Spleen (tissue), 11 donors: ENCODE measurements at regions not wholly inside any gene's neighbourhood (a gene's known extent, or its start where the extent isn't known, plus 50 kb on each side); places are given as distances from the start of the nearest gene placed in this dataset.

Experiments
- DNase-seq: peaks from one replicate; pipeline ENCODE4 v3.0.0-alpha.2; 2020
- H3K27ac ChIP-seq, 8 donors: fragments of 200-600 bp; sonication (generic) in 7 of 8; 1 replicate in 4 of 8; 2 replicates in 4 of 8; pipeline versions ENCODE4 v1.5.0 to v1.8.0; 2016 to 2021; ENCODE audit warnings: inconsistent platforms in 4 of 8, mild to moderate bottlenecking in 4 of 8, moderate library complexity in 1 of 8
- H3K27me3 ChIP-seq, 7 donors: fragments of 200-600 bp; sonication (generic) in 6 of 7; replicated peaks in 1 of 7; 1 replicate in 4 of 7; 2 replicates in 3 of 7; pipeline versions ENCODE4 v1.5.0 to v1.8.0; 2016 to 2021; ENCODE audit warnings: inconsistent platforms in 3 of 7, mild to moderate bottlenecking in 1 of 7
- H3K36me3 ChIP-seq, 6 donors: fragments of 200-600 bp; sonication (generic) in 5 of 6; 1 replicate in 4 of 6; 2 replicates in 2 of 6; pipeline versions ENCODE4 v1.5.0 to v1.8.0; 2016 to 2021; ENCODE audit warnings: inconsistent platforms in 2 of 6
- H3K4me1 ChIP-seq, 6 donors: fragments of 200-600 bp; sonication (generic) in 5 of 6; 1 replicate in 3 of 6; 2 replicates in 3 of 6; pipeline versions ENCODE4 v1.5.0 to v1.8.0; 2016 to 2021; ENCODE audit warnings: inconsistent platforms in 3 of 6
- H3K4me3 ChIP-seq, 8 donors: fragments of 200-600 bp; sonication (generic) in 7 of 8; 1 replicate in 4 of 8; 2 replicates in 4 of 8; pipeline versions ENCODE4 v1.5.0 to v1.8.0; 2016 to 2021; ENCODE audit warnings: inconsistent platforms in 4 of 8, mild to moderate bottlenecking in 4 of 8, moderate library complexity in 2 of 8
- H3K9me3 ChIP-seq, 8 donors: fragments of 200-600 bp; sonication (generic) in 7 of 8; 1 replicate in 4 of 8; 2 replicates in 4 of 8; pipeline versions ENCODE4 v1.5.0 to v1.8.0; 2016 to 2021; ENCODE audit warnings: inconsistent platforms in 4 of 8
- POLR2A ChIP-seq, 3 donors: fragments of 450-650 bp; IDR thresholded peaks; one replicate each; pipeline ENCODE4 v1.5.1; 2017; ENCODE audit warnings: antibody characterized with exemption in 3 of 3, mild to moderate bottlenecking in 1 of 3
- POLR2AphosphoS5 ChIP-seq, 3 donors: sonication (generic); formaldehyde crosslinking; IDR thresholded peaks; one replicate each; pipeline ENCODE4 v1.5.1; 2017; ENCODE audit warnings: antibody characterized with exemption in 3 of 3
- WGBS, 5 donors: extraction: QIAGEN DNeasy Blood & Tissue Kit in 3 of 5; methylation state at CpG; one replicate each; pipeline versions ENCODE4 v1.1.5 to v1.1.7; 2013 to 2018; 5-methylcytosine and 5-hydroxymethylcytosine counted together
- intact Hi-C: fragments of 100-400 bp; cut with DNase I; formaldehyde crosslinking; loops from one replicate; pipeline ENCODE4 v1.15.0; 2023; ENCODE audit warnings: low total_unique reads
- TF ChIP-seq, protein P1 (sequence below), 11 experiments: fragments of 200-600 bp in 7 of 11; fragments of 450-650 bp in 4 of 11; sonication (generic) in 4 of 11; IDR thresholded peaks in 8 of 11; conservative IDR thresholded peaks in 3 of 11; 1 replicate in 7 of 11; 2 replicates in 4 of 11; pipeline versions ENCODE4 v1.4.0 to v1.8.0; 2016 to 2021; ENCODE audit warnings: antibody characterized with exemption in 11 of 11, inconsistent platforms in 4 of 11, mild to moderate bottlenecking in 1 of 11
- donor health status: healthy with polysubstance abuse.
- donor health status: DM: no; HTN: no; CAD: no; lungs with moderate emphysema.
- donor health status: DM: no; HTN: no; CAD: no.
- donor health status: Bipolar disorder and iron deficiency.
- donor health status: healthy.
- donor health status: DM: no; HTN: no; CAD: no.
- donor health status: DM: yes; HTN: yes; CAD: no.

DNA sequence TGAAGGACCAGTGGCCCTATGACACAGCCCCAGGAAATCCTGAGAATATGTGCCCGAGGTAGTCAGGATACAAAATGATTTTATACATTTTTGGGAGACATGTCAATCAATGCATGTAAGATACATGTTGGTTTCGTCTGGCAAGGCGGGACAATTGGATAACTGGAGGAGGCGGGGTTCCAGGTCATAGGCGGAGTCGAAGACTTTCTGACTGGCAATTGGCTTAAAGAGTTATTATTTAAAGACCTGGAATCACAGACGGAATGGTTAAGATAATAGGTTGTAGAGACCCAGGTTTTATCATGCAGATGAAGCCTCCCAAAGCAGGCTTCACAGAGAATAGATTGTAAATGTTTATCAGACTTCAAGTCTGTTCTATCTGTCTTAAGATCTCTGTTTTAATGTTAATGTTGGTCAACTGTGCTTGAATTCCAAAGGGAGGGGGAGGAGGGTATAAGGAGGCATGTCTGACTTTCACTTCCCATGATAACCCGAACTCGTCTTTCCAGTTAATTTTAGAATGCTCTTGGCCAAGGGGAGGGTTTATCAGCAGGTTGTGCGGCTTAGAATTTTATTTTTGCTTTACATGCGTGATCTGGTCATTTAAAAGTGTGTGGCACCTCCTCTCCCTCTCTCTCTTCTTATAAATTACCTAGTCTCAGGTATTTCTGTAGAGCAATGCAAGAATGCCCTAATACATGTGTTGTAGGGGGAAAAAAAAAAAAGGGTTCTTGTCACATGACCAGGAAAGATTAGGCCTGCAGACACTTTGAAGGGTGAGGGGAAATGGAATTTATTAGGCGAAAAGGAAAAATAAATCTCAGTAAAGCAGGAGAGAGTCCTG is 230.7 kb downstream of the NFATC2 start:
- H3K27me3 ChIP-seq, result peaks cover 0 to 9% (median 0%) of the 10 kb centered on the region in 7 donors
- 64 to 73% (median 66%) methylated on average over 12 of the region's 12 CpGs for WGBS, 5 donors
- H3K27ac ChIP-seq, result no peak overlapping the region
- H3K36me3 ChIP-seq, result no peaks in the 10 kb centered on the region
- intact Hi-C loops, result no loop called here
- peaks cover 0 to 19% (median 7%) of the 10 kb centered on the region in 6 donors for H3K4me1 ChIP-seq
- no peak for TF ChIP-seq POLR2A (IDR thresholded peaks at IDR 0.05)
- no peak for TF ChIP-seq POLR2AphosphoS5 (IDR thresholded peaks at IDR 0.05)
- TF ChIP-seq, protein P1, sequence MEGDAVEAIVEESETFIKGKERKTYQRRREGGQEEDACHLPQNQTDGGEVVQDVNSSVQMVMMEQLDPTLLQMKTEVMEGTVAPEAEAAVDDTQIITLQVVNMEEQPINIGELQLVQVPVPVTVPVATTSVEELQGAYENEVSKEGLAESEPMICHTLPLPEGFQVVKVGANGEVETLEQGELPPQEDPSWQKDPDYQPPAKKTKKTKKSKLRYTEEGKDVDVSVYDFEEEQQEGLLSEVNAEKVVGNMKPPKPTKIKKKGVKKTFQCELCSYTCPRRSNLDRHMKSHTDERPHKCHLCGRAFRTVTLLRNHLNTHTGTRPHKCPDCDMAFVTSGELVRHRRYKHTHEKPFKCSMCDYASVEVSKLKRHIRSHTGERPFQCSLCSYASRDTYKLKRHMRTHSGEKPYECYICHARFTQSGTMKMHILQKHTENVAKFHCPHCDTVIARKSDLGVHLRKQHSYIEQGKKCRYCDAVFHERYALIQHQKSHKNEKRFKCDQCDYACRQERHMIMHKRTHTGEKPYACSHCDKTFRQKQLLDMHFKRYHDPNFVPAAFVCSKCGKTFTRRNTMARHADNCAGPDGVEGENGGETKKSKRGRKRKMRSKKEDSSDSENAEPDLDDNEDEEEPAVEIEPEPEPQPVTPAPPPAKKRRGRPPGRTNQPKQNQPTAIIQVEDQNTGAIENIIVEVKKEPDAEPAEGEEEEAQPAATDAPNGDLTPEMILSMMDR (IDR thresholded peaks at IDR 0.05 in 8 of 11, conservative IDR thresholded peaks at IDR 0.05 in 3 of 11), result no peak
- H3K9me3 ChIP-seq, result no peaks in the 10 kb centered on the region
- DNase-seq, result no peak
- H3K4me3 ChIP-seq, result no peak overlapping the region

DNA sequence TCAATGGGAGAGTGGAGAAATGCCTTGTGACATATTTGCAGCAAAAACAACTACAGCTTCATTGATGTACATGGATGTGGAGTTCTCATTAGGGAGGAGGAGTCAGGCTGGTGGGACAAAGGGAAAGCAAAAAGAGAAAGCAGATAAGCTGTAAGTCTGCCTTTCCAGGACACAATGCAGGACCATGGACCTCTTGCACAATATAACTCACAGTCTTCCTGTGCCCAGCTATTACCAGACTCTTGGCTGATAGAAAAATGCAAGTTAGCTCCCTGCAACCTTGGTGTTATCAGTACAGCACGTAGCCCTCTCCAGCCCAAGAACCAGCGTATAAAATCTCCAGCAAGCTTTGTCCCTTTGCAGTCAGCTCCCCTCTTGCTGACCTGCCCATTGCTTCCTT is 232.3 kb downstream of the NFATC2 start:
- no peak overlapping the region for H3K4me3 ChIP-seq
- no peak for TF ChIP-seq POLR2AphosphoS5 (IDR thresholded peaks at IDR 0.05)
- TF ChIP-seq, protein P1 (IDR thresholded peaks at IDR 0.05 in 8 of 11, conservative IDR thresholded peaks at IDR 0.05 in 3 of 11), result no peak
- TF ChIP-seq POLR2A (IDR thresholded peaks at IDR 0.05), result no peak
- peaks cover 0 to 23% (median 12%) of the 10 kb centered on the region in 6 donors for H3K4me1 ChIP-seq
- WGBS, 5 donors, result 53 to 79% (median 60%) methylated on average over 2 of the region's 2 CpGs
- H3K9me3 ChIP-seq, result no peaks in the 10 kb centered on the region
- H3K27me3 ChIP-seq, result peaks cover 0 to 15% (median 0%) of the 10 kb centered on the region in 7 donors
- no peaks in the 10 kb centered on the region for H3K36me3 ChIP-seq
- intact Hi-C loops, result no loop called here
- DNase-seq, result no peak
- H3K27ac ChIP-seq, result no peak overlapping the region

DNA sequence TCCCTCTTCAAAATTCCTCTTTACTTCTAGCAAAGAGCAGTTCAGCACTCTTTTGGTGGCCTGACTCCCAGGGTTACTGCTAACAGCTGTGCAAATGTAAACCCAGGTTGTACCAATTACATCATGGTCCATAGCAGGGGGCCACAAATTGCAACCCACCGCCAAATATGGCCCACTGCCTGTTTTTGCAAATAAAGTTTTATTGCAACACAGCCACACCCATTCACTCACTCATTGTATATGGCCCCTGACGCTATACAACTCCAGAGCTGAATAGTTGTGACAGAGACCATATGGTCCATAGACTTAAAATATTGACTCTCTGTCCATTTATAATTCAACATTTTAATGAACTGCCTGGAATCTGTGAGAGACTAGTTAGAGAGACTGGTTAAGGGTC is 233.4 kb downstream of the NFATC2 start:
- TF ChIP-seq, protein P1 (IDR thresholded peaks at IDR 0.05 in 8 of 11, conservative IDR thresholded peaks at IDR 0.05 in 3 of 11), result no peak
- no peak for TF ChIP-seq POLR2AphosphoS5 (IDR thresholded peaks at IDR 0.05)
- no peak for TF ChIP-seq POLR2A (IDR thresholded peaks at IDR 0.05)
- H3K4me1 ChIP-seq, result peaks cover 0 to 23% (median 12%) of the 10 kb centered on the region in 6 donors
- no peak overlapping the region for H3K27ac ChIP-seq
- H3K4me3 ChIP-seq, result no peak overlapping the region
- intact Hi-C loops, result loop anchor here (5.0 to 10.0 kb wide), 3 partner anchors 87 to 514 kb away; partner anchors contain the start of gene BCAS4
- H3K36me3 ChIP-seq, result no peaks in the 10 kb centered on the region
- peaks cover 0 to 4% (median 2%) of the 10 kb centered on the region in 8 donors for H3K9me3 ChIP-seq
- peaks cover 0 to 15% (median 0%) of the 10 kb centered on the region in 7 donors for H3K27me3 ChIP-seq
- no peak for DNase-seq
- 82 to 88% (median 86%) methylated on average over 2 of the region's 2 CpGs for WGBS, 5 donors
